GM18507 (cell line): ENCODE measurements at regions not wholly inside any gene's neighbourhood (a gene's known extent, or its start where the extent isn't known, plus 50 kb on each side); places are given as distances from the start of the nearest gene placed in this dataset.

Experiments used
- DNase-seq: peaks from one replicate; pipeline ENCODE4 v3.0.0; 2011; ENCODE audit warnings: low read depth; ENCODE audit not compliant: insufficient read length; ENCODE audit errors: extremely low spot score
- FAIRE-seq: peaks from 2 replicates; lab custom pipeline; 2011; peaks lifted over from hg19 to GRCh38; lab: Jason Lieb, UNC

DNA sequence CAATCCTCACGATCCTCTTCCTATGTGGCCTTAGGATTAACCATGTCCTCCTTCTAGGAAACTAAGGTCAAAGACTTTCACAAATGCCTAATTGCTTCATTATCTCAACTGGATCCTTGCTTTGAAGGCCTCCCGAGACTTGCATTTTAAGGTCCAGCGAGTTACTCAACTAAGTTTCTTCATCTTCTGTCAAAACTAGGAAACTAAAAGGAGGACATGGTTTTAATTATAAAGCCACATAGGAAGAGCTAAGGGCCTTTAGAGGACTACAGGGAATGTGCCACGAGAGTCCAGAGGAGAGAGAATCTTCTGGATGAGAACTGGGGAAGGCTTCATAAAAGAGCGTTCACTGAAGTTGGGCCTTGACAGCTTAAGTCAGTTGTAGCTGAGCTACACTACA is 87.8 kb upstream of the LPP start:
- DNase-seq = no peak
- no peak for FAIRE-seq

DNA sequence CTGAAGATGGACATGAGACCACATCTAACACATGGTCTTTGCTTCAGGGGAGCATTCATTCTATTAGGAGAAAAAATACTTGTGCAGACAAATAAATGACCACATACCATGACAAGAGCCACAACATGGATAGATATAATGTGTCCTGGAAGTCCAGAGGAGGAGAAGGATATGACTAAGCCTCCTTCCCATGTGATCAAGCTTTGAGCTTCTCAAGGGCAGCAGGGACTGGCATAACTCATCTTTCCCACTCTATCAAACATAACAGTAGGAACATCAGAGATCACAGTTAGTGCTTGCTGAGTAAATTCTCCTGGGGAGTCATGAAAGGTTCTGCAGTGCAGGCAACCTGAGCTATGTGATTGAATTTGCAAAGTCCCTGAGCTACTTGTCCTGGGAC is 86.0 kb upstream of the LPP start:
- no peak for DNase-seq
- no peak for FAIRE-seq

DNA sequence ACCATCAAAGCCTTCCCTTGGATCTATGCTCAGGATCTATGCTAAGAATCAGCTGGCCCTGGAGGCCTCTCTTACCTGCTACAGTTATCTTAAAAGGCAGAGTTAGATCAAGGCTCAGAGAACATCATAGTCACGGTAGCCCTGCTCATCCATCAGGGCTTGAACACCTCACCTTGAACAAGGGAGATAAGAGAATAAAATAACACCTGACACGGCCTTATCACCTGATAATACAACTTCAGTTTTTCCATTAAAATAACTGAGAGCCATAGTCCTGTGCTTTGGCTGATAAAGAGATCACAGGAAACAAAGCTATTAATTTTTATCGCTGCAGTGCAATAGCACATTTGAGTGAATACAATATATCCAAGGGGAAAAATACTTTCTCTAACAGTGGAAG is 85.6 kb upstream of the LPP start:
- FAIRE-seq (no peak), DNase-seq (no peak)

DNA sequence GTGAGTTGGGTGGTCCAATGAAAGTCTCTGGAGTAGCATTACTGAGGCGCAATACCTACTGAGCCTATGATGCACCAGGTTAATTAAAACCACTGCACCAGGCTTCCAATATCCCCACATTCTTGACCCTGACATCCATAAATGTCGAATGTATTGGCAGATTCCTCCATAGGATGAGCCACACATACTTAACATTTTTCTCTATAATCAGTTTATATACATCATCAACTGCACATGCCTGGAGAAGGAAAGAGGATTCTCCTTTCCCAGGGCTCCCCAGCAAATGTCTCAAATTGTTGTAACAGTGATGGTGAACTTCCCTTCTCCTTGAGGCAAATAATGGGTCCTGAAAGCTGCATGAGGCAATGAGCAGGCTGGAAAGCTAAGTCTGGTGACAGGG is 82.3 kb upstream of the LPP start:
- no peak for DNase-seq
- FAIRE-seq = no peak

DNA sequence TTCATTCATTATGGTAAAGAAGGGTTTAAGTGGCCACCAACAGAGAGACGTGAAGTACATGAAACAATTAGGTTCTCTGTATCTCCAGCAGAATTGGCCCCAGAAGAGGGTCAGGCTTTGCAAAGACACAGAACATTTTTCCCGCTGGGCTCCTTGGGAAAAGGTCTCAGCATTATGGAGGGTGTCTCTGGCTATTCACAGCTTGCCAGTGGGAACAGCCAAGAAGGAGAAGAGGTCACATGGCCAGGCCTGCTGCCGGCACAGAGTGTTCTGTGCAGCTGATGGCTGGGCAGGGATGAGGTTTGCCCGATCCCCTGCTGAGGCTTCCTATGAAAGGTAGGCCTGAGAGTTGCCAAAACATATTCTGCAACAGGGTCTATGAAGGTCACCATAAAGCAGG is 77.8 kb upstream of the LPP start:
- DNase-seq (no peak), FAIRE-seq (no peak)

DNA sequence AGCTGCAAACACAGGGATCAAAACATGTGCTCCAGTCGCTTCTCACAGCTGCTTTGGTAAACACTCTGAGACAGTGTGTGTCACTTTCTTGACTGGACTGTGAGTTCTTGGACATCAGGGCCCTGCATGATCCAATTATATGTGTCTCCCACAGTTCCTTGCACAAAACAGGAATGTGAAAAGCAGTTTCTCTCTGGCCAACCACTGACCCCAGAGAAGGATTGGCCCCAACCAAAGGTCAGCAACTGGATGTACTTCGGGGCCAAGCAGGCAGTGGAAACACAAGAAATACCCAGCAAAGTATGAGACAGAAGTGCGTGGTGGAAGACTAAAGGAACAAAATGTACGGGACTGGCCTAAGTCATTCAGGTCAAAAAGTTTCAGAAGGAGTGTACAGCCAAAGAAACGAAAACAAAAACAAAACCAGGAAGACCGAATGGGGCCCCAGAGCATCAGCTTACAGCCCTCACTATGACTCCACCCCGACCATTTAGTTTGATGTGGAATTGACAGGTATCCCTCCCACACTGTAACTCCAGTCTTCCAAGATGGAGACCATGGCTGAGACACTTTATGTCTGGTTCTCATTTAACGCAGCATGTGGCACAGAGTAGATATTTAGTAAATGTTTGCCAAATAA is 76.7 kb upstream of the LPP start:
- DNase-seq (no peak), FAIRE-seq (no peak)

DNA sequence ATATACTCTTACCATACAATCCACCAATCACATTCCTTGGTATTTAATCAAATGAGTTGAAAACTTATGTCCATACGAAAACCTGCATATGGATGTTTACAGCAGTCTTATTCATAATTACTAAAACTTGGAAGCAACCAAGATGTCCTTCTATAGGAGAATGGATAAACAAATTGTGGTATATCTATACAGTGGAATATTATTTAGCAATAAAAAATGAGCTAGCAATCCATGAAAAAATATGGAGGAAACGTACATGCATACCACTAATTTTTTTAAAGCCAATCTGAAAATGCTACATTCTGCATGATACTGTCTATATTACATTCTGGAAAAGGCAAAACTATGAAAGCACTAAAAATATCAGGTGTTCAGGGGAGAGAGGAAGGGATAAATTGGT is 73.9 kb upstream of the LPP start:
- no peak for FAIRE-seq
- DNase-seq = no peak

DNA sequence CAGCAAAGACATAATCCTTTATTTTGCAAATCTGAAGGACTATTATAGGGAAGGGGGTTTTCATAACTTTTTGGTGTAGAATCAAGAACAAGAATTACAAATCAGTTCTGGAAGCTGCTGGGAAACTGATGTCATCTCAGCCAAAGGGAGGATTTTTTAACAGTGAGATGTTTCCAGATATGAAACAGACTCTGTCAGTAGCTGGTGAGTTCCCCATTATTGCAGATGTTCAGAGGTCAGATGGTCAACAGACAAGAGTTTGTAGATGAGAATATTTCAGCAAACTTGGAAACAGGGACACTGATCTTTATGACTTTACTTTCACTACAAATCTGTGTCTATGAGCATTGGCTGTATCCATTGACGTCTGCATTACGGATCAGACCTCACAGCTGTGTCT is 71.9 kb upstream of the LPP start:
- DNase-seq (no peak), FAIRE-seq (no peak)

DNA sequence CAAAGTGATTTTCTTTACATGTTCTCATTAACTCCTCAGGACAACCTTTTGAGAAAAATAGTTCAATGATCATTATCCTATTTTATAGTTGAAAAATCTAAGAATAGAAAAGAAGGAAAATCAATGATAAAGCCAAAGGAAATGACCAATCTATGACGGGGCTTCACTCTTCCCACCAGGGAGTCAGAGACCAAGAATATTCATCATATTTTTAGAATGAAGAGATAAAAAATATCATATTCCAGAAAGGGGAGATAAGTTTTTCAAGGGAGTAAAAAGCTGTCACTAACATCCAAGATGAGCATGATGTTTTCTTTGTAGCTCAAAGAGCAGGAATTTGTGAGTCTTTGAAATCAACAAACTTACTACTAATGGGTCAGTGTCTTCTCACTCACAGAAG is 71.5 kb upstream of the LPP start:
- DNase-seq (no peak), FAIRE-seq (no peak)

DNA sequence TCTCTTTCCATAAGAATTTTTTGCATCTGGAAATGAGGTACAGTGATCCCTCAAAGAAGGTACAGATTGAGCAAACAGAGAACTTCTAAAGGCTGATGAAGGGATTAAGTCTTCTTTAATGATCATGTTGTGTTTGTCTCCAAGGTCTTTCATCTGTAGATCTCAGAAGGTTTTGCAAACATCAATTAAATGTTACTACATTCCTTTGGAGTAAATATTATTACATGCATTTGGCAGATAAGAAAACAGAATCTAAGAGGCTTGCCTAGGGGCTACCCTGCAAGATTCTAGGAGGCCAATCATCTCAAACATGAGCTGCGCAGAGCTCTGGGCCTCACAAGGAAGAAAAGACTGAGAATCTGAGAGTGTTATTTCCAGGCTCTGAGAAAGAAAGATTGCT is 70.9 kb upstream of the LPP start:
- DNase-seq = no peak

DNA sequence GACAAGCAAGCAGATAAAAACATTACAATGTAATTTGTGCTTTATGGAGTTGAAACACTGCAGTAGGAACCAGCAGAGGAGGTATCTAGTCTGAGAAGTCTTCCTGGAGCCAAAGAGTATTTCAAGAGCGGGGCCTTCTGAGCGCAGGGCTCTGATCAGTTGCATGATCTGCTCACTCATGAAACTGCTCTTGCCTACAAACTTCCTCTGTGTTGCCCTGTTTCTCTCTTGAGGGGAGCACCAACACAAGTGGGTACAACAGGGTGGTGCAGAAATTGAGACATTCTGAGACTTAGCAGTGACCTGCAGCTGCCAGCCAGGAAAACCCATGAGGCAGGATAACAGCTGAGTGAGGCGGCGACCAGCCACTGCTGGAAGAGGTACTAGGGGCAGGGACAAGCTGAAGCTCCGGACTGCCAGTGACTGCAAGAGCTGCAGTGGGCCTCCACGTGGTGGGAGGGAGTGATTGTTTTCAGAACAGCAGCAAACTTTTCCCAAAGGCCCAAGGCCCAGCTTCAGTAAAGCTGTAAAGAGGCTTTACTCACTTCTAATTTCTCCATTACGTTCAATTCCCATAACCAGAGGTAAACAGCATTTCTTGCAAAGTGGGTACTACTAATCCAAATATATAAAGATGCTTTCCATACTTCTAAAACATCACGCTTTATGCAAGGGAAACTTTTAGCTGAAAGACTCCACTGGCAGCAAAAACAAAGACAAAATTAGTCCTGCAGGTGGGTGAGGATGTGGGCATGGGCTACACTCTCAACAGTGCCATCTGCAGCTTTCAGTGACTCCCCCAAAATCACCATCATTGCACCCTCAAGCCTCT is 69.0 kb upstream of the LPP start:
- FAIRE-seq = no peak
- no peak for DNase-seq

More for the DNA sequence above, 70.9 kb upstream of the LPP start:
- no peak for FAIRE-seq

DNA sequence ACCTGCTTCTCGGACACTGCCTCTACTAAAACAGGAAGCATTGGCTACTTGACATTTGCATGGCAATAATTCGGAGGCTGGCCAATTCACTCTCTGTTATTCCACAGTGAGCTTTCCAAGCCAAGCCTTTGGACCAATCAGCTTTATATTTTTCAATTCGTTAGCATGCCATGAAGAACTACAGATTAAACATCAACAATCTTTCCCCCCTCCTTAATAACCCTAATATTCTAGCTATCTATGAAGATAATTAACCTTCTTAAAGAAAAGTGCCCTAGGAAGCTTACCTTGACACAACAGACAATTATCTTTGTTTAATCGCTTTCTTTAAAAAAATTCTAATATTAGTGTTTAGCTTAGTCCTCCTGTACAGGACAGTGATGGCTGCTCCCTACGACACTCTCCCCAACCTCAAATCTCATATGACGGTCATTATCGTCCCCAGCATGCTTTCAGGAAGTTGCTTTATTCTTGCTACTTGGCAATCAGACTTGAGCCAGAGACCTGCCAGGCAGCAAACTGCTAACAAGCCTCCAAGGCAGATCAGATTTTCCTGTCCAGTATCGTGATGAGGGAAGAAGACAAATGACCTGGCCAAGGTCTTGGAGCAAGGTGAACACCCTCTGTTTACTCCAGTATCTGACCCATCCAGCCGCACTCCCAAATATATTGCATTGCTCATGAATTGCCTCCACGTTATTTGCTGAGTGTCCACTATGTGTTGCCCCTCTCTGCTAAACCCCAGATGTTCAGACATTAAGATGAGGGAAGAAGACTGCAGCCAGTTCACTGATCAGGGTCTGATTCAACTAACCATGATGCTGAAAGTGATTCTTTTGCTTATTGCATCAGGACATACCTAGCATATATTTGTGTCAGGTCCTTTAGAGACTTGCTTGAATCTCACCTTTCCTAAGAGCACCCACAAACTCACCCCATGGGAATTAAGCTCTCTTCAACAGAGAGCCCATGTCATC is 68.1 kb upstream of the LPP start:
- no peak for FAIRE-seq

DNA sequence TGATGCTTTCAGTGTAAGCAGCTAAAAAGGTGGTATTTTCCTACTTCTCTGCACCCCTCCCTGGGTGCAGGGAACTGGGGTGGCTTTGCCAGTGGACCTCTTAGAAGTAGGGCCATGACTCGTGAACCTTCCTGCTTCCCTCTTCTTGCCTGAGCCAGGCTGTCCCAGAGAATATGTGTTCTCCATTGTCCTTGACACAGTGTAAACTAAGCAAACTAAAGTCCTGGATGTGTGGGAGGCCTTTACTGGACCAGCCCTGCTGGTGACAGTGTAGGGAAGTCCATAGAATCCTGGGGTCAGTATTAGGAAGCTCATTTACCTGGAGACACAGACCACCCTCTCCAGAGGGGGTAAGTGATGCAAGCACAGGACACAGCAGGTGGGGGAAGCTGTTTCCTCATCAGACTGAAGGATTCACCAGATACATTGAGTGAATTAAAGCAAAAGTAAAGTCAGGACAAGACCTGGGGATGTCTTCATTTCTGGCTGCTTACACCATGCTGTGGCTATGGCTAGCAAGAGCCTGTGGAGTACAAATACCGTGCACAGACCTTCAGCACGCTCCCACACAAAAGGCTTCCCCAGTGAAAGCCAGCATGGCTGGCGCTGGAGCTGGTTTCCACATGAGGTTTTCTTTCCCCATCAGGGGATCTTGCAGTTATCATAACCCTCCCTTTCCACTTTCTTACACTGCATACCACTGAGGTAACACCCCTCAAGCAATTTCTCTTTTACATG is 64.8 kb upstream of the LPP start:
- FAIRE-seq = no peak
- DNase-seq = no peak

More for the DNA sequence above, 68.1 kb upstream of the LPP start:
- no peak for DNase-seq

DNA sequence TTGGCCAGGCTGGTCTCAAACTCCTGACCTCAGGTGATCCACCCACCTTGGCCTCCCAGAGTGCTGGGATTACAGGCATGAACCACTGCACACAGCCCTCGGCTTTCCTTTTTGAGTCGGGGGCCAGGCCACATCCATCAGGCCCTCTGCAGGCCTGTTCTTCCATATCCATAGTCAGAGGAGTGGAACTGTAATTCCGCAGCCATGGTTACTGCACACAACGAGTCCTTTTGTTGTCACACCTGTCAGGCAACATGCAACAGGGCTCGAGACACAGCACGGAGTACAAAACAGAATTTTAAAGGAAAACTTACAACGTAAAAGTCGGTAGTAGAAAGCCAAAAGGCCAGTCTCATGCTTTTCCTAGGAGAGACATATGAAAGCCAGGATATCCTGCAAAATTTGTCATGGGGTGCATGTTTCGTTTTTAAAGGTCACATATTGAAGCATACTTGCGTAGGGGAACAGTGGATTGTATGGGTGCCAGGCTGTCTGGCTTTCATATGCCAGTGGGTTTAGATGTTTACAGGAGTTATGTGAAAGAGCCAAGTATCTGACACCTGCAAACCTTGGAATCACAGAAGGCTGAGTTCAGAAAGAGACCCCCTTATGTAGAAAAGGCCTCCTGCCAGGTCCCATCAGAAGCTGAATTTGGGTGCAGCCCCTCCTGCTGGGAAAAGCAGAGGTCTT is 63.2 kb upstream of the LPP start:
- DNase-seq = no peak
- FAIRE-seq = no peak

DNA sequence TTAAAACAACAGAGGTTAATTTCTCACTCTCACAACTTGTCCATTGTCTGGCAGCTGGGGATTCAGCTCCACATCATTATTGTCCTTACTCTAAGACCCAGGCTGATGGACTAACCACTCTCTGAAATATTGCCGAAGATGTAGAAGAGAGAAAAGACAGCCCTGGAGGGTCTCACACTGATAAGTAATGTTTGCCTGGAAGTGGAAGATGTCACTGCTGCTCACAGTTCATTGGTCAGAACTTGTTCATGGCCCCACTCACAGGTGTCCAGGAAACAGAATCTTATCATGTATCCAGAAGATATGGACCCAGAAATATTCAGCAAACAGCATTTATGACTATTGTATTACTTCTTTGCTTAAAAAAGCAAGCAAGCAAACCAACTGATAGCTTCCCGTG is 62.2 kb upstream of the LPP start:
- FAIRE-seq (no peak), DNase-seq (no peak)

DNA sequence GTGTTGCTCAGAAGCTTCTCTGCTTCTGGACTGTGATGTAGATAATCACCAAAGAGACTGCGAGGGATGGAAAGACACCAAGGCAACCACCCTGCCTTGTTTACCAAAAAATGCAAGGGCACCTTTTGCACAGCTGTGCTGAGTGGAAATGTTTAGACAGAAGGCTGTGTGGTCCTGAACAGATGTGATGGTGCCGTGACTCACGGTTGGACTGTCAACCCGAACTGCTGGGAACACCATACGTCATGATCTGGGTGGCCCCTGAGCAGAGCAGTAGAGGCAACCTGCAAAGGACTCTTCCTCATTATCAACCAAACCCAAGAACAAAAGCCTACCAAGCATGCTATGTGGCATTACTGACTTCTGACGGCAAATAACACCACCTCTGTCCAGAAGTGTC is 61.3 kb upstream of the LPP start:
- no peak for DNase-seq
- FAIRE-seq = no peak

DNA sequence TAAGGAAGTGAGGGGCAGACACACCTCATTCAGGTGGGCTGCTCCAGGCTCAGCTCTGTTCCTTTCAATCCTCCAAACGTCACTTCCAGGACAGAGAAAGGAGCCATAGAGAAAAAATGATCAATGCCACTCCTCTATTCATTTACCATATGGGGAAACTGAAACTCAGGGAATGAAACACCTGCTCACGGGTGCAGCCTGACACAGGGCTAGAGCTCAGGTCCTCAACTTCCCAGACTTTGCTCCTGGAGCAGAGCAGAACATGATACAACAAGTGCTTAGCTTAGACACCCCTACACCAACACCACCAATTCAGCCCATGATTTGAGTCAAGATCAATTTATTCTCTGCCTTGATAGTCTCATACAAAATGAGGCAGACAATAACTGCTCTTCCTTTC is 58.5 kb upstream of the LPP start:
- DNase-seq = no peak
- no peak for FAIRE-seq

DNA sequence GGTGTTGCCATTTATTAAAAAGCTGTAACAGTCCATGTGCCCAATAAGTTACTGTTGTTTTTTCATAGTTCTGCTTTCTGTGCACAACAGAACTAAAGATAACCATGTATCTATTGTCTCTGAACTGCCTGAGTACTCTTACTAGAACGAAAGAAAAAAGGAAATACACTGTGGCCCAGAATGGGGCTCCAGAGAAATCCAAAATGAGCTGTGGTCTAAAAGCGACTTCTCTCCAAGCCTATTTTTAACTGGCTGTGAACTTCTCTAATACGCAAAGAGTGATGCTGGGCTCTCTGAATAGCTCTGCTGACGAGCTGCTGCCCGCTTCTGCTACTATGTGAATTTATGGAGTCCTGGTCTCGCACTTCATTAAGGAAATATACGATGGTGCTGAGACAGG is 56.2 kb upstream of the LPP start:
- DNase-seq (no peak), FAIRE-seq (no peak)

DNA sequence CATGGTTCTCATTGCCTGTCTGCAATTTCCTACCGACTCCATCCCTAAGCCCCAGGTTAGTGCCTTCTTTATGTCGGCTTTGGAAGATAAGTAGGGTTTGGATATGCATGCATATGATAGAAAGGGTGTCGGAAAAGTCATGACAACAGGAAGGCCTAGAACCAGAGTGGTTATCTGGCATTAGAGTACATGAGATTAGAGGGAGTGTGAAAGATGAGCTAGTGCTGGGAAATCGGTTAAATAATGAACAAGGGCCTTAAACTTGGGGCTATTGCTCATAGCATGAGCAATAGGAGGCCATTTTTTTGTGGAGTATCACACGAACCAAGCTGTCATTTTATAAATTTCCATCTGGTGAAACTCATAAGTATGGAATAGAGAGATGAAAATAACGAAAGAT is 54.0 kb upstream of the LPP start:
- DNase-seq (no peak), FAIRE-seq (no peak)
